B cell (primary cell): ENCODE measurements at regions not wholly inside any gene's neighbourhood (a gene's known extent, or its start where the extent isn't known, plus 50 kb on each side); places are given as distances from the start of the nearest gene placed in this dataset.

Experiments
- CTCF ChIP-seq: fragments of 200-600 bp; IDR thresholded peaks from one replicate; pipeline ENCODE4 v1.8.0; 2022; ENCODE audit warnings: antibody characterized with exemption, mild to moderate bottlenecking
- EZH2 ChIP-seq: IDR thresholded peaks from 2 replicates; pipeline ENCODE4 v1.6.1; 2012; ENCODE audit warnings: borderline replicate concordance, low read depth, mild to moderate bottlenecking, moderate library complexity, low read length; ENCODE audit not compliant: insufficient read depth, poor library complexity, severe bottlenecking

GRCh38 chr2:19219060-19219459, 139.4 kb downstream of the OSR1 start:
- TF ChIP-seq CTCF (no peak), EZH2 (no peak)
